ENCODE measurements at regions not wholly inside any gene's neighbourhood (a gene's known extent, or its start where the extent isn't known, plus 50 kb on each side); places are given as distances from the start of the nearest gene placed in this dataset.

GRCh38 chr3:24595796-24596195, 101.1 kb upstream of the THRB start:
- no peak overlapping the region for H3K27ac ChIP-seq
- TF ChIP-seq ZFX (IDR thresholded peaks at IDR 0.05; ENCODE audit: borderline replicate concordance) = no peak
- TF ChIP-seq, protein P1, sequence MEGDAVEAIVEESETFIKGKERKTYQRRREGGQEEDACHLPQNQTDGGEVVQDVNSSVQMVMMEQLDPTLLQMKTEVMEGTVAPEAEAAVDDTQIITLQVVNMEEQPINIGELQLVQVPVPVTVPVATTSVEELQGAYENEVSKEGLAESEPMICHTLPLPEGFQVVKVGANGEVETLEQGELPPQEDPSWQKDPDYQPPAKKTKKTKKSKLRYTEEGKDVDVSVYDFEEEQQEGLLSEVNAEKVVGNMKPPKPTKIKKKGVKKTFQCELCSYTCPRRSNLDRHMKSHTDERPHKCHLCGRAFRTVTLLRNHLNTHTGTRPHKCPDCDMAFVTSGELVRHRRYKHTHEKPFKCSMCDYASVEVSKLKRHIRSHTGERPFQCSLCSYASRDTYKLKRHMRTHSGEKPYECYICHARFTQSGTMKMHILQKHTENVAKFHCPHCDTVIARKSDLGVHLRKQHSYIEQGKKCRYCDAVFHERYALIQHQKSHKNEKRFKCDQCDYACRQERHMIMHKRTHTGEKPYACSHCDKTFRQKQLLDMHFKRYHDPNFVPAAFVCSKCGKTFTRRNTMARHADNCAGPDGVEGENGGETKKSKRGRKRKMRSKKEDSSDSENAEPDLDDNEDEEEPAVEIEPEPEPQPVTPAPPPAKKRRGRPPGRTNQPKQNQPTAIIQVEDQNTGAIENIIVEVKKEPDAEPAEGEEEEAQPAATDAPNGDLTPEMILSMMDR (IDR thresholded peaks at IDR 0.05) = no peak

- no peak for TF ChIP-seq ZFX (IDR thresholded peaks at IDR 0.05; ENCODE audit: borderline replicate concordance)
- TF ChIP-seq, protein P1 (IDR thresholded peaks at IDR 0.05) = no peak
- no peak overlapping the region for H3K27ac ChIP-seq
Measured at GRCh38 chr3:24596626-24597025, 102.0 kb upstream of the THRB start.

DNA sequence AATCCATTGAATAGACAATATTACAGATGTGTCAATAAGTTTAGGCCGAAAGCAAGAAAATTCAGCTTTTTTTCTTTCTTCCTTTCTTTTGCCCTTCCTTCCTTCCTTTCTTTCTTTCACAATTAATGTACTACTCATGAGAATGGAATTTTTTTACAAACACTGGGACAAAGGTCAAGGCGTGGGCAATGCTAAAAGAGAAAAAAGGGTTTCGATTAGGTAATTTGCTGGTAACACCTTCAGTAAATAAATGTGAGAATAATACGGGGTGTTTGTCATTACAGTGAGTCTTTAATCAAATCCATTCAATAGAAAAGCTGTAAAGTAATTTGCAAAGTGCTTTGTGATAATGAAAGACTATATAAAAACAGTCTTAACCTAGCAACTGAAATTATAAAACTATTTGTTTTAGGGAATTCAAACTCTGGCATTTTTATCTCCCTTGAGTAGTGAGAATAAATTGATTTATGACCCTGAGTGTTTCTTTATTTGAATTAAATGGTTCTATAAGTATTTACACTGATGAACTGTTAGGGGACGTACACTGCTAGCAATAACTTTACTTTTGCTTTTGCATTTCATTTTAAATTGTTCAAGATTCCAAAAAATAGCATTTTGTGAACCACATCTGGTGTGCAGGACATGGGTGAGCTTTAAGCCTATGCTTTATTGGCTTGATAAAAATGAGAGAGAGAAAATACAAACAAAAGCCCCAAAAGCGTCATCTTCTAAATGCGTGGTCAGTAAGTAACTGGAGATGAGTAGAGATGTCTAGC, 104.2 kb upstream of the THRB start:
- no peak overlapping the region for H3K27ac ChIP-seq
- no peak for TF ChIP-seq ZFX (IDR thresholded peaks at IDR 0.05; ENCODE audit: borderline replicate concordance)
- TF ChIP-seq, protein P1 (IDR thresholded peaks at IDR 0.05) = no peak

GRCh38 chr3:24601066-24601939, 106.7 kb upstream of the THRB start:
- TF ChIP-seq, protein P1 (IDR thresholded peaks at IDR 0.05) = no peak
- TF ChIP-seq ZFX (IDR thresholded peaks at IDR 0.05; ENCODE audit: borderline replicate concordance) = no peak
- H3K27ac ChIP-seq = no peak overlapping the region

DNA sequence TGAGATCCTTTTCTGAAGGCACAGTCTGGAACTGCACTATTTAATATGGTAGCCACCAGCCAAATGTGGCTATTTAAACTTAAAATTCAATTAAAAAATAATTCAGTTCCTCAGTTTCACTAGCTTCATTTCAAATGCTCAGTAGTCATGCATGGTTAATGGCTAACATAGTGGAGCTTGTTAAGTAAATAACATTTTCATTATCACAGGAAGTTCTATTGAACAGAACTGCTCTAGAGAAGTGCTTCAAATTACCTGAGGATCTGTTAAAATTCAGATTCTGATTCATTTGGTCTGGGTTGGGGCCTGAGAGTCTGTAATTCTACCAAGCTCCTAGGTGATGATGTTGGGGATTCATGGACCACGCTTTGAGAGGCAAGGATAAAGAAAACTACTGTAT, 109.6 kb upstream of the THRB start:
- TF ChIP-seq, protein P1 (IDR thresholded peaks at IDR 0.05) = no peak
- no peak for TF ChIP-seq ZFX (IDR thresholded peaks at IDR 0.05; ENCODE audit: borderline replicate concordance)

GRCh38 chr3:24605511-24606028, 110.9 kb upstream of the THRB start:
- TF ChIP-seq, protein P1 (IDR thresholded peaks at IDR 0.05) = no peak
- no peak for TF ChIP-seq ZFX (IDR thresholded peaks at IDR 0.05; ENCODE audit: borderline replicate concordance)

More for the DNA sequence above, 109.6 kb upstream of the THRB start:
- no peak overlapping the region for H3K27ac ChIP-seq

More at GRCh38 chr3:24605511-24606028, 110.9 kb upstream of the THRB start:
- H3K27ac ChIP-seq = no peak overlapping the region
